ENCODE measurements at regions not wholly inside any gene's neighbourhood (a gene's known extent, or its start where the extent isn't known, plus 50 kb on each side); places are given as distances from the start of the nearest gene placed in this dataset.

DNA sequence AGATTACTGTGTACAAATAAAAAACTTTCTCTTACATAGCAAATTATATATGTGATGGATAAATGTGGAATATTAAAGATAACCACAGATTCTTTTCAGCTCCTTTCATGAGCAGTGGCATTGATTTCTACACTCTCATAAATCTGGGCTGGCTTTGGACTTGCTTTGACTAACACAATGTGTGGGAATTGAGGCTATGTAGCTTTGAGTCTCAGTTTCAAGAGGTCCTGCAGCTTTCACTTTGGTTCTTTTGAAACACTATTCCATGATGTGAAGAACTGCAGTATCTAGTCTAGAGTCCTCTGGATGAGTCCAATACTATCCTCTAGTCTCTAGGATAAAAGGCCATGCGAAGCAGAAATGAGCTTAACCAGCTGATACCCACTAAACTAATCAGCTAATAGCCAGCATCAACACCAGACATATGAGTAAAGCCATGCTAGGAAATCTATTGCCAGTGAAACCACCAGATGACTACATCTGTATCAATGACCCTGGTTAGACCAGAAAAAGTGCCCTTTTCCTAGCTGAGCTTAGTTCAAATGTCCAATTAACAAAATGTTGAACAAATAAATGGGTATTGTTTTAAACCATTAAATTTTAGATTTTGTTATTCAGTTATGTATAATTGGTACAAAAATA, 274.9 kb upstream of the ZPLD1 start:
- no peak for DNase-seq

DNA sequence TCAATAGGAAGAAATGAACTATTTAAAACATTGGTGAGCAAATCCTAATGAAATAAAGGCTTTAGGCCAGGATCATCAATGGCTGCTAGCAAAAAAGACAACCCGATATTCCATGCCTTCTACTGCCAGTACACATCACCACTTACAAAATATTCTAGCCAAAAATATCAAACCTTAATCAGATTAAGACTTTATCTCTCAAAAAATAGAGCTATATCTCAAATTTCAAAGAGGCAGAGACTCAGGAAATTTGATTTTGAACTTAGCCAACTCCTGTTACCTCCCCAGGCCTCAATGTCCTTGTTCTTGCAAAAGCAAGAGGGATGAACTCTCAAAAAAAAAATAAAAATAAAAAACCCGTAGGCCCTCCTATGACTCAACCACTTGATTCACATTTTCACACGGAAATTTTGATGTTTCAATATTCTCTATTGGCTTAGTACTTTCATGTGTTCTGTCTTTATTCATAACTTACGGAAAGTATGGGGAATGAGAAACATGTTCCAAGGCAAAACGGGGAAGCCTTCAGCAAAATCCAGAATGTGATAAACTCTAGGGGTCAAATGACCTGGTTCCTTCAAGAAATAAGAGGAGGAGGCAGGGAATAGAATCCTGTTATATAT, 273.3 kb upstream of the ZPLD1 start:
- no peak for DNase-seq

DNA sequence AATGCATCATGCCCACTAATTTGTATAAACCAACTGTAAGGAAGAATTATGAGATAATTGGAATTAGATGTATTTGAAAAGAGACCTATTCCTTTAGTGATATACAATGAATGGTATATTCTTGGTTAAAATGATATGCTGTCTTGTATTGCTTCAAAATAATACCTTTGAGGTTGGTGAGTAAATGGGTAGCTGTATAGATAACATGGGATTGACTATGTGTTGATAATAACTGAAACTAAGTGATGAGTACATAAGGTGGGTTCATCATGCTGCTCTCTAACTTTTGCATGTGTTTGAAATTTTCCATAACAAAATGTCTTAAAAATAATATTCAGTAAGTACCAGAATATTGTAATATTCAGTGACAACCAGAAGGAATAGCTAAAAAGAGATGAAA, 272.6 kb upstream of the ZPLD1 start:
- no peak for DNase-seq

DNA sequence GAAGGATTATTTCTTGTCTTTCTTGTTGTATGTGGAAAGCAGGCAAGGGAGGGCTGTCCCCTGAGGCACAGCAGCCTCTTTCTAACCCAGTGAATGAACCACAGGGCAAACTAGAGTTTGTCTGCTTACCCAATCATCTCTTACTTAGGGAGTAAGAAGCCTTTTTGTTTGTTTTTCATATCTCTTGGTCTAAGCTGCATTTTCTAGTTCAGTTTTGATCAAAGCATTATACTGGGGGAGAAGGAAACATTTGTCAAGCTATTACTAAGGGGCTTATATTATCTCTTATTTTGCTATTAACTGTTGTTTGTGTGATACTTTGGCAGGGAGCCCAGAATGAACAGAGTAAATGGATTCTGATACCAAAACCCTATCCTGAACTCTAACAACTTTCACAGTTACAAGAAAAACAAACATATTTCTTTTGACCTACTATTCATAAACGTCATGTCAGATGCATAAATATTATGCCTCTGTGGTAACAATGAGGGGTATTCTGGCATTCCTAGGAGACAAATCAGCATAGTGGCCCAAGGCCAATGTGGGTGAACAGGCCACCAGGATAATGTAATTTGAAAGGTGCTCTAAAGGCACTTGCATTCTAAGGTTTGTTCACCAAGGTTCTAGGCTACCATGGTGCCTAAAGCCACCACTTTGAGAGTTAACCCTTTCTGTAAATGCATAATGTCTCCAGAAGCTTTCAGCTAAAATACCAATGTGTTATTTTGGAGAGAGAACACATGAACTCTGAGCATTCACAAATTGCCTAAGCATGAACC, 271.6 kb upstream of the ZPLD1 start:
- DNase-seq, result no peak

DNA sequence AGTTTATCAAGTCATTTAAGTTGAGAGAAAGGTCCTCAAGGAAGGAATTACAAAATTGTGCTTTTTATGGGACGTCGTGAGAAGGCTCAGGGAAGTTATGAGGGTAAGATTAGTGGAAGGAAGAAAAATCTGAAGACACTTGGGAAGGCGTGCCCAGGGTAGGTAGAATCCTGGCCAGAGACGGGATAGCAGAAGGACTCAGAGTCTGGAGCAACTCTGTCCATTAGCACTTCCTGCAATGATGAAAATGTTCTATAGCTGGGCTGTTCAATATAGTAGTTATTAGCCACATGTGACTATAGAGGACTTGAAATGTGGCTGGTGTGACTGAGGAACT, 271.0 kb upstream of the ZPLD1 start:
- no peak for DNase-seq

DNA sequence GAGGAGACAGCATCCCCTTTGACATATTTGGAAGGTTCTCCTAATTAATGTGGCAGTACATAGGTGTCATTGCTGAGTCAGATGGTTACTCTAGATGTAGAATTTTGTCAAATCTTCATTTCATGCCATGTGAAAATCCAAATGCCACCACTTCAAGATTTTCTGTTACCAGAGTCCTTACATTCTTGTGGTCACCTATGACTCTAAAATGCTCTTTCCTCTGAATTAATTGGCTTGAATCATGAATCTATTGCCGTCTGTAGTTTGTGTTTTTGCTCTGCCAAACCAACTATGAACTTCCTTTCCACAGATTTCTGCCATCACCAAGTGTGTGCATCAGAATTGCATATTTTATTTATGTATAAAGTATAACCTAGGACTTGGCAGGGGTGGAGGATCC, 269.4 kb upstream of the ZPLD1 start:
- DNase-seq, result no peak

DNA sequence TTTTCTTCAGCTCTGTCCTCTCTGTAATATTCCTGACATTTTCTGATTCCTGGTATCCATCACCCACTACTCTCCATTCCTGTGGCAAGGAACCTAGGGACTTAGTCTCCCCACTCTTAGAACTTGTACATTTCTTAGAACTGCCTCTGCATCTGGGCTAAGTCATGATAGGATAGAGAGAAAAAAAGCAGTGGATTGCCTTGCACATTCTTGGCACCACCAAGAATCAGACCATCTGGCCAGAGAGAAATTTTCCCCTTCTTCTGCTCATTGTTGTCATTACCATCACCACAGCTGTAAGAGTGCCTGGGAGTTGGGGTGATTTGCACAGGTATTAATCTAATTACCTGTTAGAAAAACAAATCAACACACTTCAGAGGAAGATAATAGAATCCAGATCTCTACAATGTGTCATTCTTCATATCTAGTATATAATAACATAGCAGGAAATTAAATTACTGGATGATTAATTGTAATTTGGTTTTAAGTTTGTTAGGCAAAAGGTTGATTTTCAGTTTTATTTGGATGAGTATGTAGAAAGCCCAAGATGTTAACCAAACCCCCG, 264.8 kb upstream of the ZPLD1 start:
- no peak for DNase-seq

DNA sequence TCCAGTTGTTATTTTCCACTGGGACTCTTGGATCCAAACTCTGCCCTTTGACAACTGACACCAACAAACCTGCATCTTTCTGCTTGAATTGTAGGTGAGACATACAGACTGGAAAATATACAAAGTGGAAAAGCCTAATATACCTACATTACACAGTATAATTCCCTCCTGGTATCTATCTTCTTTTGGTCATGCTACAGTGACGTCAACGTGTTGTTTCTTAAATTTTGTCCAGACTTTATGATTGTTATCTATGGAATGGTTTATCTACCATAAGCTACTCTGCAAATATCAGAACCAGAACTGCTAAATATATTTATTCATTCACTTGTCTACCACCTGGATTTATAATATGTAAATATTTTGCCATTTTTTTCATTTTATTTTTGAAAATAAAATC, 264.3 kb upstream of the ZPLD1 start:
- DNase-seq, result no peak

DNA sequence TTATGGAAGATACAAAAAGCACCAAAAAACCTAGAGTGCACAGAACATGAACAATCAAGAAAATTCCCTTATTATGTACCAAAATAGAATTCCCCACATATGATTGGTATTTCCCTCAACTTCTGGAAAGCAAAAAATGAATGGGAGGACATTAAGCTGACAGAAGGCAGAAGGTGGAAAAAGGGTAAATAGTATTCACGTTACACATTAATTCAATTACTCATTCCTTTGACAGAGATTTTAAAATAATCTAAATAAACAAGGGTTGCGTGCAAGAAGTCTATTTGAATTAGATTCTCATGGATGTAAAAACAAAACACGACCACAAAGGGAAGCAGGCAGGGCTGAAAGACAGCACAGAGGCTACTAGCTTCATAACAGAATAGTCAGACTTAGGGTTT, 260.5 kb upstream of the ZPLD1 start:
- DNase-seq, result no peak

DNA sequence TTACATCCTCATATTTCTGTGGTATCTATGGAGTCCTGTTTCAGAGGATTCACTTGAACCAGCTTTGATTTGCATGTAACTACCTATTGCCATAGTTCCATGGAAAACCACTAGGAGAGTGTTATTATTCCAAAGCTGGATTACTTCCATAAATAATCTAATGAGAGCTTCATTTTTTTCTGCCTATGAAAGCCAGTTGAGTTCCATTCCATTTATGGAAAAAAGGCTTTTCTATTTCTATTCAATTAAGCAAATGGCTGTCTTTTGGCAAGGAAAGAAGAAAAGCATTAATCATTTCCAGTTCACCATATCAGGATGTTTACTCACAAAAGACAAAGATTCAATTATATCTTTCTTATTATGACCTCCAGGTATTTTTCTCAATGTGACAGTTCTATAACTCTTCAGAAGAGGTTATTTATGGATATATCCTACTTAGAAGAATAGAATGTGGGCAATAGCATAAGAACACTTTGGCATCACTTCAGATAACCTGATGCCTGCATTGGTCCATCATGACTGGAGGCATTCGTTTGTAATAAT, 259.9 kb upstream of the ZPLD1 start:
- no peak for DNase-seq

DNA sequence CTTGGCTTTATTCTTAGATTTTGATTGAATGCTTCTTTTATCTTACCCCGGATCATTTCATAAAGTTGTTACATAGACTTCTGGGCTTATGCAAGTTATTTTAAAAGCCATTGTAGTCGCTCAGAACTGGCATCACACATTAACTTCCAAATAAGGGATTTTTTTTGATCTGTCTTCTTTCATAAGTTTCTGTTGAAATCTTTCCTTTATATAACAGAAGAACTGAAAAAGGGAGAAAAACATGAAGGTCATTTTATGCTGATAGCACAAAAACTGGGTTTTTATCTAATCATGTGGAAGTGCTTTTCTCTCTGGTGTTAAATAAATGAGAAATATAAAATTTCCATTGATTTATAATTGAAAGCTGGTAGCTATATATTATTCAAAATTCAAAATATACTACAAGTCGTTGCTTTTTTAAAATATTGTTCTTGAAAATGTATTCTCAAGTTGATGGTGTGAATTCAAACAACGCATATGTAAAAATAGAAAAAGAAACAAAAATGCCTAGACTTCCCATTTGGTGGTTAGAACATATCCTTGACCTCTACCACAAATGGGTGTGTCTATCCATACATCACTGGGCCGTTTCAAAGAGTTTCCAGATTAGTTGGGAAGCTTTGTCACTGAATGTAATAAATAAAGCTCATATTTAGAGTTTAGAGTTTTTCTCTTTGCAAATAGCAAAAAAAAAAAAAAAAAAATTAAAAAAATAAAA, 258.3 kb upstream of the ZPLD1 start:
- peak in 2 of 4 experiments; percentile 47 to 61 for DNase-seq

DNA sequence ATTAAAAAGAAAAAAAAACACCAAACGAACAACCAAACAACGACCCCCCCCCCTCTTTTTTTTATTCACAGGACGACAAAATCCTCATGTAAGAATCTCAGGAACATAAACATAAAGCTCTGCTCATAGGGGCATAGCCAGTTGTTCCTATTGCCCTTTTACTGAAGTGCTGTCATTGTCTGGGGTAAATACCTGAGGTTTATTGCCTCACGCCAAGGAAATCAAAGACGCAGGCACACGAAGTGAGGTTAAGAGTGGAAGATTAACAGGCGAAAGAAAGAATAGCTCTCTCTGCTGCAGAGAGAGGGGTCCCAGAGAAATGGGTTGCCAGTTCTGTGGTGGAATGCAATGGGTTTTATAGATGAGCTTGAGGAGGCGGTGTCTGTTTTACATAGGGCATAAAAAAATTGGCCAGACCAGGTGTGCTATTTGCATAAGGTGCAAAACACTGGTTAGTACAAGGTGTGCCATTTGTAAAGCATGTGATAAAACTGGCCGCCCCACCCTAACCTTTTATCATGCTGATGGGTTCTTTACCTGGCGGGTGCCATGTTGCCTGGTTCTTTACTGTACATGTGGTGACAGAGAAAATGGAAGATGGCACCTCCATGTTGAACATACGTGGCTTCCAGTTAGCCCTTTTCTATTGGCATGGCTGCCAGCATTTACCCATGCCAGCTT, 257.6 kb upstream of the ZPLD1 start:
- no peak for DNase-seq

DNA sequence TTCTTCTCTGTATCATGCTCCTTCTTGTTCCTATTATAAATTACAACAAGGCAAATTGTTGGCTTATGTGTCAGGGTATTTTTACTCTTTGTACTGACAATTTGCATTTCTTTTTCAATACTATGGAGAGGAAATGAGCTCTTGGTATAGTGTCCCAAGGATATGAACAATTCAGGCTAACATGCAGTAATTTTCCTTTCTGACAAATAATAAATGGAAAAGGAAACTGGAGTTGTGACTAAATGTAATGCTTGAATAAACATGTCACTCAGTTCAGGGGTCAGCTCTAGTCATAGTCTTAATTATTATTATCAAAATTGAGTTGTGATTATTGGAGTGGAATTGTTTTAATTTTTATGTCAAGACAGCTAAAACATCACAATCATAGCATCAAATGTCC, 256.0 kb upstream of the ZPLD1 start:
- no peak for DNase-seq

DNA sequence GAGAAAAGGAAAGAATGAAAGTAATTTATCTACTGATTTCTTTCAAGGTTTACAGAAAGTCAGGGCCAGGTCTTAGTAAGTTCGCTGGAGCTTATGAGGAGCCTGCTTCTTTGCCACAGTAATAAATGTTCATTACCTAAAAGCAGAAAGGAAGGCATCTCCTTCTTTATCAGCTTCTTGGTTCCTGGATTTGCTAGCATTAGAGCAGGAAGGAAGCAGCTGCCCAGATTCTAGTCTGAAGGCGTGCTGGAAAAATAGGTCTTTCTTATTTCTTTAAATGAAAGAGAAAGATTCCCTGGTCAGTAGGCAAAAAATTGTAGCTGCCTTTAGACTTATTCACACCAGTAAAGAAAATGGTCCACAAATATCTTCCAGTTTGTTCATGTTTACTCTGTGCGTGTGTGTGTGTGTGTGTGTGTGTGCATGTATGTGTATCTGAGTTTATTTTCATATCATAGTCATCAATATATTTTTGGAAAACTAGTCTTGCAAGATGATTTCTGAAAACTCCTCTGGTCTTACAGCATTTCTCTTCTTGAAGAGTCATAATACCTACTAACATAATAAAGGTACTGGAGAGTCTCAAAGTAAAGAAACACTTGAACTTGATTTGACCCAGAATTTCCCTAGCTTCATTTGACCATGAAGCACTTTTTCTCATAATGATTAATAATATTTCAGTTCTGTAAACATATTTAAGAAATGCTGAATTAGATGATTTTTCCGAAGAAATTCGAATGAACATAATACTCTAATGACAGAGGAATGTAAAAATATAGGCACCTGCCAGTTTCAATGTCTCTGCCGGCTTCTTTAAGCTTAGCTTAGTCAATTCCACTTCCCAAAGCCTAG, 255.3 kb upstream of the ZPLD1 start:
- peak in 3 of 4 experiments; percentile 18 to 41 (median 22) for DNase-seq

DNA sequence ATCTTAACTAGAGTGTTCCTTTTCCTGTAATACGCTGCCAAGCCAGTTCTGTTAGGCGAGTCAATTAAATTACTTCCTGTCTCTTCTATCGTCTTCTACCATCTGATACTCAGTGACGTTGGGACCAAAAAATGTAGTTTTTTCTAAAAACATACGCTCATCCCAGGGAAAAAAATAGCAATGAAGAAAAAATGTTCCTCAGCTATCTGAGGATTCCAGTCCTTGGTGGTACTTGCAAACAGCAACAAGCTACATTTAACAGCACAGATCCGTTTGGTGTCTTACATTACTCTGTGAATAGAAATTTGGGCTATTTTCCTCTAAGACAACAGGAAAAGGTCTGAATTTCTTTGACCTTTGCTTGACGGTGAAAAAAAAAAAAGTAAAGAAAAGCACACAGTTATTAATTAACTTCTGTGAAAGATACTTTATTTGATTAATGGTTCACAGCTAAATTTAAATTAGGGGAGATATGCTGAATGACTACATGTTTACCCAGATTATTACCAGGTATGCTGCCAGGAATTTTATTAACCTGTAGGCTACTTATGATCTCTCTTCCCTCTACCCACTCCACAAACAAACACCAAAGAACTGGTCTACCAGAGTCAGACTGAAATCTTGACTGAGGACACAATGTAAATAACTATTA, 254.4 kb upstream of the ZPLD1 start:
- DNase-seq, result peak in 2 of 4 experiments; percentile 23 to 38

DNA sequence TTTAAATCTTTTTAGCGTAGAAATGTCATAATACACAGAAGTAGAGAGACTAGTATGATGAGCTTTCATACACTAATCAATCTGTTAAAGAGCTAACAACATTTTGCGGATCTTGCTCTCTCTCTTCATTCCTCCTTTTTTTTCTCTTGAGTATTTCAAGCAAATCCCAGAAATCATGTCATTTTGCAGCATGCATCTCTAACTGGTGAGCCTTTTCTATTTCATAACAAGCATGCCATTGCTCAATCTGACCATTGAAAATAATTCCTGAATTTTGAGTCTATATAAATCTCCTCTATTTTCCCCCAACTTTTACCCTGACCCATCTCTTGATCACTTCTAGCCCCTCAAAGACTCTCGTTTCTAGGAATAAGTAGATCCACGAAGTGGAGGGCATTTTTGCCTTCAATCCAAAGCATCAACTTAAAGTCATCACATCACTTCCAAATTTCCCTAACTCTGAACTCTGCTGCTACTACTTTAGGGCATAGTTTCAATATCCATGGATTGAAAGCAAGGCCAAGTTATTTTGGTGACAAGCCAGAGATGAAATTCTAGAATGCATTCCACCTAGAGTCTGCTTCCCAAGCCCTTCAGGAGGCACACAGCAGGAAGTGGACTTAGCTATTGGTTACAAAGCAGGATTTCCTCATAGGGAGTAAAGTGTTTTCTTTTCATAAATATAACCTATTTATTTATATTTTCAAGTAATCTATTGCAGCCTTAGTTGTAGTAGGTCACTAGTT, 253.5 kb upstream of the ZPLD1 start:
- DNase-seq, result no peak

DNA sequence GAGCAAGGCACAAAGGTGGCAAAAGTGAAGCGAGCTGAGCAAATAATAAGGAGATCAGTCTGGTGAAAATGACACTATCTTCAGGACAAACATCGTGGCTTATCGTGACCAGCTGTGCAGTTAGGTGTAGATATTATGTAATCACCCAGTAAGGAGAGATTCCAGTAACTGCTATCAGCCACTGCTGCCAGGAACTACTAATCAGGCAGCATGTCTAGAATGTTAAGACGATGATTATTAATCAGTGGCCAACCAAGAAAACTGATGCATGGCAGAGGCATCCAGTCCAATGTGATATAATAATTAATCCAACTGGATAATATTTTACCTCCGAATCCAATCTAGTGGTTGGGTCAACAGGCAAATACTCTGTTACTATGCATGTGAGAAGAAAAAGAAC, 252.7 kb upstream of the ZPLD1 start:
- DNase-seq, result no peak

DNA sequence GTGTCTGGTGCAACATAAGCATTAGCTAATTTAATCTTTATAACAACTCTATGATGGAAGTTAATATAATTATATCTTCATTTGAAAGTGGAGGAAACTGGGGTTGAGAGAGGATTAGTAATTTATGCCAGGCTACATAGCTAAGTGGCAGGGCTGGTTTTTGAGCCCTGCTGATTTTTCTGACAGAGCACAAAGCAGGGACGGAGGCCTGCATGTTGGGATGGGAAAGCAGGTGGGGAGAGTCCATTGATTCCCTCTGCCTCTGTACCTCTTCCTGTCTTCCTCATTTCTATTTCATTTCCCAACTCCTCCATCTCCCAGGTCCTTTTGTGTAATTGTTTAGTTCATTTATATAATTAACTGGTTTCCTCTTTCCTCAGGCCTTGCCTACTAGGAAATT, 251.6 kb upstream of the ZPLD1 start:
- no peak for DNase-seq

DNA sequence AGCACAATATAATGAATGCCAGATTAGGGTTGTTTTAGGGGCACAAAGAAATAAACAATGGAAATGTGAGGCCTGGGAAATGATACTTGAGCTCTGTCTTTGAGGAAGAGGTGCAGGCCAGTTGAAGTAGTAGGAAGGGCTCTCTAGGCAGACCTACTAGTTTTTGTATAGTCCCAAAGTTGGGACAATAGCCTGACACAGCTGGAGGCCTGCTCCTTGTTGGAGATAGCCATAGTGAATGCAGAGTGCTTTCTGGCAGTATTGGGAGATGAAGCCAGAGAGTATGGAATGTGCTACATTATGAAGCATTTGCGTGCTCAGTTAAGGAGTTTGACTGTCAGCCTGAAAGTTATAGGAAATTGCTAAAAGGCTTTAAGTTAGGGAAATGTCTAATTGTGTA, 251.2 kb upstream of the ZPLD1 start:
- no peak for DNase-seq

DNA sequence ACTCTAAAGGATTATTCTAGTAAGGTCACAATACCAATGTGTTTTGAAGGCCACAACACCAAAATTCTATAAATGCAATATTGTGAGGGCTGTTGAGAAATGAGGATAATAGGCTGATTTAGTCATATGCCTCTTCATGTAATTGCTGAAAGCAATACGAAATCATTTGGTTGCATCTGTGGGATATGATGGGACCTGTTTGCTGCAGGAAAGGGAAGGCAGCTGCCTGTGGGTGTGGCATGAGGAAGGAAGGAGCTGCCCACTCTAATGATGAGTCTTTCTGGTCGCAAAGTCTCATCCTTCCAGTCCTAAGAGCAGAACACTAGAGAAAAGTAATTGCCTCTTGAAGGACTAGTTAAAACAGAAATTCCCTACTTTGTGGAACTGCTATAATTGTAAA, 245.3 kb upstream of the ZPLD1 start:
- DNase-seq, result peak; percentile 70 to 91 (median 86)
